HepG2 (cell line): ENCODE measurements at regions not wholly inside any gene's neighbourhood (a gene's known extent, or its start where the extent isn't known, plus 50 kb on each side); places are given as distances from the start of the nearest gene placed in this dataset.

ENCODE experiments used
- ATF3 ChIP-seq: sonication (generic); formaldehyde crosslinking; IDR thresholded peaks from 2 replicates; pipeline ENCODE4 v1.4.0; 2020; ENCODE audit warnings: missing genetic modification reagents
- CTCF ChIP-seq: sonication (generic); formaldehyde crosslinking; IDR thresholded peaks from 2 replicates; pipeline ENCODE4 v1.5.0; 2020; ENCODE audit warnings: mild to moderate bottlenecking, missing genetic modification reagents, moderate library complexity
- EP300 ChIP-seq, 3 experiments: sonication (generic) in 1 of 3; formaldehyde crosslinking in 1 of 3; IDR thresholded peaks; 2 replicates each; pipeline versions ENCODE4 v1.5.1 to v1.6.1; 2011 to 2020; ENCODE audit warnings: low read depth in 2 of 3, low read length in 2 of 3, borderline replicate concordance in 1 of 3, improper control_type of control experiment in 1 of 3, mild to moderate bottlenecking in 1 of 3, missing genetic modification reagents in 1 of 3, moderate library complexity in 1 of 3
- EZH2 ChIP-seq: conservative IDR thresholded peaks from 2 replicates; pipeline ENCODE4 v1.6.1; 2012; ENCODE audit warnings: mild to moderate bottlenecking, low read depth, low read length, moderate library complexity
- FOXA3 ChIP-seq: IDR thresholded peaks from 2 replicates; pipeline ENCODE4 v1.6.1; 2016; ENCODE audit warnings: missing genetic modification reagents, missing compliant biosample characterization
- FOXM1 ChIP-seq: sonication (generic); formaldehyde crosslinking; IDR thresholded peaks from 2 replicates; pipeline ENCODE4 v1.5.0; 2020; ENCODE audit warnings: missing genetic modification reagents
- MAFF ChIP-seq: IDR thresholded peaks from 2 replicates; pipeline ENCODE4 v1.6.1; 2011; ENCODE audit warnings: low read depth, low read length, improper control_type of control experiment
- POLR2A ChIP-seq, 2 experiments: IDR thresholded peaks; 2 replicates each; pipeline ENCODE4 v1.6.1; 2011; ENCODE audit warnings: low read depth in 2 of 2, low read length in 2 of 2, mild to moderate bottlenecking in 1 of 2, moderate library complexity in 1 of 2; ENCODE audit not compliant: insufficient read depth in 1 of 2
- TRIM24 ChIP-seq: sonication (generic); formaldehyde crosslinking; IDR thresholded peaks from 2 replicates; pipeline ENCODE4 v1.8.0; 2022; ENCODE audit warnings: mild to moderate bottlenecking, missing genetic modification reagents
- ZBTB1 ChIP-seq: sonication (generic); formaldehyde crosslinking; IDR thresholded peaks from 2 replicates; pipeline ENCODE4 v1.4.0; 2020; ENCODE audit warnings: missing genetic modification reagents, borderline replicate concordance
- ZMYM4 ChIP-seq: sonication (generic); formaldehyde crosslinking; IDR thresholded peaks from 2 replicates; pipeline ENCODE4 v1.8.1; 2023; ENCODE audit warnings: mild to moderate bottlenecking, missing genetic modification reagents
- ZNF350 ChIP-seq: sonication (generic); formaldehyde crosslinking; IDR thresholded peaks from 2 replicates; pipeline ENCODE4 v1.4.0; 2020; ENCODE audit warnings: mild to moderate bottlenecking, low read depth, missing genetic modification reagents, borderline replicate concordance
- ZNF501 ChIP-seq: sonication (generic); formaldehyde crosslinking; IDR thresholded peaks from 2 replicates; pipeline ENCODE4 v1.5.1; 2020; ENCODE audit warnings: mild to moderate bottlenecking, moderate library complexity, missing genetic modification reagents
- TF ChIP-seq, protein P1 (sequence below): sonication (generic); formaldehyde crosslinking; IDR thresholded peaks from 2 replicates; pipeline ENCODE4 v1.4.0; 2020; ENCODE audit warnings: mild to moderate bottlenecking, missing genetic modification reagents

DNA sequence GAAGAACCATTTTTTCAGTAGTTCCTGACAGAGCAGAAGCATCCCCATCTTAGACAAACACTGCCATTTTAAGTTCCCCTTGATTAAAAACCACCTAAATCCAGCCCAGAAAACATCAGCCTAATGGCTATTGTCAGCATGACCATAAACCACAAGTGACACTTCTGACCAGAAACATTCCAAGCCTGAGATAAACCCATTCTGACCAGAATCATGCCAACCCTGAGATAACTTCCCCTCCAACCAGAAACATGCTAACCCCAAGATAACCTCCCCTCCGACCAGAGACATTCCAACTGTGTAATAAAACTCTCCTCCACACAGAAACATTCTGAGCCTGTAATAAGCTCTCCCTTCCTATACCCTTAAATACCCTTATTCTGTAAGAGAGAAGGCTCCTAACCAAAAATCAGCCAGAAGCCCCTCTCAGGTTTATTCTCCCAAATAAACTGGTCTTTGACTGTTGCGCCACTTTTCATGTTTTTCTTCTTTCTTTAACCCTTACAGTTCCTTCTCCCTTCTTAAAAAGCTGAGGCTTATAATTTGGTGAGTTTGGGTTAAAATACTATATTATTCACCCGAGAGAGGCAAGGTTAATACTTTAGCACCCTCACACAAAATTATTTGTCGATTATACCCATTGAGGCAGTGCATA, 149.7 kb downstream of the HNMT start:
- no peak for TF ChIP-seq ZMYM4 (CRISPR knock-in tag)
- no peak for TF ChIP-seq CTCF (CRISPR knock-in tag)
- no peak for TF ChIP-seq TRIM24 (CRISPR knock-in tag)
- TF ChIP-seq ATF3 (CRISPR knock-in tag), result no peak
- TF ChIP-seq MAFF, result no peak
- TF ChIP-seq EZH2, result no peak
- no peak for TF ChIP-seq POLR2A (IDR thresholded peaks at IDR 0.05; ENCODE audit: insufficient read depth in 1 of 2, low read depth in 2 of 2, low read length in 2 of 2)
- no peak for TF ChIP-seq FOXM1 (CRISPR knock-in tag)
- no peak for TF ChIP-seq ZNF350
- no peak for TF ChIP-seq ZNF501 (CRISPR knock-in tag)
- no peak for TF ChIP-seq EP300 (IDR thresholded peaks at IDR 0.05; ENCODE audit: low read depth in 2 of 2, low read length in 2 of 2)
- no peak for TF ChIP-seq EP300 (CRISPR knock-in tag; IDR thresholded peaks at IDR 0.05; ENCODE audit: borderline replicate concordance)
- TF ChIP-seq, protein P1, sequence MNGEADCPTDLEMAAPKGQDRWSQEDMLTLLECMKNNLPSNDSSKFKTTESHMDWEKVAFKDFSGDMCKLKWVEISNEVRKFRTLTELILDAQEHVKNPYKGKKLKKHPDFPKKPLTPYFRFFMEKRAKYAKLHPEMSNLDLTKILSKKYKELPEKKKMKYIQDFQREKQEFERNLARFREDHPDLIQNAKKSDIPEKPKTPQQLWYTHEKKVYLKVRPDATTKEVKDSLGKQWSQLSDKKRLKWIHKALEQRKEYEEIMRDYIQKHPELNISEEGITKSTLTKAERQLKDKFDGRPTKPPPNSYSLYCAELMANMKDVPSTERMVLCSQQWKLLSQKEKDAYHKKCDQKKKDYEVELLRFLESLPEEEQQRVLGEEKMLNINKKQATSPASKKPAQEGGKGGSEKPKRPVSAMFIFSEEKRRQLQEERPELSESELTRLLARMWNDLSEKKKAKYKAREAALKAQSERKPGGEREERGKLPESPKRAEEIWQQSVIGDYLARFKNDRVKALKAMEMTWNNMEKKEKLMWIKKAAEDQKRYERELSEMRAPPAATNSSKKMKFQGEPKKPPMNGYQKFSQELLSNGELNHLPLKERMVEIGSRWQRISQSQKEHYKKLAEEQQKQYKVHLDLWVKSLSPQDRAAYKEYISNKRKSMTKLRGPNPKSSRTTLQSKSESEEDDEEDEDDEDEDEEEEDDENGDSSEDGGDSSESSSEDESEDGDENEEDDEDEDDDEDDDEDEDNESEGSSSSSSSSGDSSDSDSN (CRISPR knock-in tag), result no peak
- no peak for TF ChIP-seq ZBTB1 (CRISPR knock-in tag)
- no peak for TF ChIP-seq FOXA3 (CRISPR knock-in tag)
